Activated CD4-positive, alpha-beta T cell treated with anti-CD3 and anti-CD28 coated beads, Interleukin-2, amount 50 U/mL, for 16 hours (primary cell): ENCODE measurements at regions not wholly inside any gene's neighbourhood (a gene's known extent, or its start where the extent isn't known, plus 50 kb on each side); places are given as distances from the start of the nearest gene placed in this dataset.
A peak's percentile ranks its signal among the peaks of the same experiment; 100 is the strongest.

ENCODE experiments used
- DNase-seq: peaks from one replicate; pipeline ENCODE4 v3.0.0-alpha.2; 2020

DNA sequence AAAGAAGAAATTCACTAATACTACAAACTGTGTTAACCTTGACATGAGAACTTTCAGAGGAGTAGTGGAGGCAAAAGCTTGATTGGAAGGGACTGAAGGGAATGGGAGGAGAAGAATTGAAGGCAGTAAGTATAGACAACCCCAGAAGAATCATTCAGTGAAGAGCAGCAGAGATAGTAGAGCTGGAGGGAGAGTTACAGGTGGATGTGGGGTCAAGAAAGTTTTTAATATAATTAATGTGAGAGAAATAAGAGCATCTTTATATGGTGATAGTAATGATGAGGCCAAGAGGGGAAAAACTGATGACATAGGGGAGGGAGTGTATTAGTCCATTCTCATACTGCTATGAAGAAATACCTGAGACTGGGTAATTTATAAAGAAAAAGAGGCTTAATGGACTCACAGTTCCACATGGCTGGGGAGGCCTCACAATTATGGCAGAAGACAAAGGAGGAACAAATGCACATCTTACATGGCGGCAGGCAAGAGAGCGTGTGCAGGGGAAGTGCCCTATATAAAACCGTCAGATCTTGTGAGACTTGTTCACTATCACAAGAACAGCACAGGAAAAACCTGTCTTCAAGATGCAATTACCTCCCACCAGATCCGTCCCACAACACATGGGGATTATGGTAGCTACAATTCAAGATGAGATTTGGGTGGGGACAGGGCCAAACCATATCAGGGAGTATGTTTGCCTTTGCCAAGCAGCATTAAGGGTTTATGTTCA lies 88.3 kb upstream of the PIK3CG start:
- no peak for DNase-seq

DNA sequence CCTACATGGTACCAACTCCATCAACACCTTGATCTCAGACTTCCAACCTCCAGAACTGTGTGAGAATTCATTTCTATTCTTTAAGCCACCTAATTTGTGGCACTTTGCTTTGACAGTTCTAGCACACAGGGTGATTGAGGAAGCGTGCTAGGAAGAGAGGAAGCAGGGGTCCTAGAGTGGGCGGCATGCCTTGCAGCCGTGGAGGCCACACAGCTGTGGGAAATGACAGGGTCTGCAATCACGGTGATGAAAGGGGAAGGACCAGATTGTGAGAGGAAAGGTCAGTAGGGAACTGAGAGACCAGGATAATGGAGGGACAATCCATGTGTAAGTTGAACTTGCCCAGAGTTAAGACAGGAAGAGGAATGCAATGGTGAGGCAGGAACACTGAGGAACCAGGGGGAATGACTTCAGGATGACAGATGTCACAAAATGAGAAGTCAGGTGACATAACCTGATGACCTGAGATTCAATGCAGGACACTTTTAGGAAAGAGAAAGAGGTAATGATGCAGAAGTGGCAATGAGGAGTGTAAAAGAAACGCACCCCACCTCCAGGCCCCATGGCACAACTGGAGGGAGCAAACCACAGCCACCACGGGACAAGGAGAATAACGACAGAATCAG lies 87.3 kb upstream of the PIK3CG start:
- DNase-seq, result no peak

GRCh38 chr7:106778656-106779250 lies 86.3 kb upstream of the PIK3CG start:
- DNase-seq, result no peak

DNA sequence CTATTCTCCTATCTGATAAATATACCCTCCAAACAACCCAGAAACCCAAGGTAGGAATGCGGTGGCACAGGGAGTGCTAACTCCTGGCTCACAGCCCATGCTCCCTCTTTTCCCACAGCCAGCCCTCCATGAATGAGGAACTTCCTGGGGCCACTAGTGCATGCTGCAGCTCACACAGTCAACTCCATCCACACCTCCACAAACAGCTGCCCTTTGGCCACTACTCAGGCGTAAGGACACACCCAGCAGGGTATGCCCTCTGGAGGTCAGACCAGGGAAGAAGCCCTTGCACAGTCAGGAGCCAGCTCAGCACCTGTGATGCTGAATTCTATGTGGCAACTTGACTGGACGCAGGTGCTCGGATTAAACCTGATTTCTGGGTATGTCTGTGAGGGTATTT lies 85.2 kb upstream of the PIK3CG start:
- no peak for DNase-seq

DNA sequence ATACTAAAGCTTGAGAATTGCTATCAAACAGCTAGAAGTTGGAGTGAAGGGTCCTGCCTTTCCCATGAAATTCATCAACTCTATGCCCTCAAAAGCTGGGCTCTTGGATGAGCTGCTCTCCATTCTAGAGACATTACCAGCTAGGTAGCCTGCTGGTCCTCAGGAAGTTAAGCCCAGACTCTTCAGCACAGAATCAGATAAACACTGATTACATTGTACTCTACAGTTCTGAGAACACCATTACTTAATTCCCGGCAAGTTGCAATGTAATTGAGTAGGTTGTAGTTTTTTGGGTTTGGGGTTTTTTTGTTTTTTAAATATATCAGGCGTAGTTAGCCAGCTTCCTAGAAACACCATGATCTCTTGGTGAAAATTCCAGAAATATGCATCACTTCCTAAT lies 84.1 kb upstream of the PIK3CG start:
- DNase-seq, result no peak

DNA sequence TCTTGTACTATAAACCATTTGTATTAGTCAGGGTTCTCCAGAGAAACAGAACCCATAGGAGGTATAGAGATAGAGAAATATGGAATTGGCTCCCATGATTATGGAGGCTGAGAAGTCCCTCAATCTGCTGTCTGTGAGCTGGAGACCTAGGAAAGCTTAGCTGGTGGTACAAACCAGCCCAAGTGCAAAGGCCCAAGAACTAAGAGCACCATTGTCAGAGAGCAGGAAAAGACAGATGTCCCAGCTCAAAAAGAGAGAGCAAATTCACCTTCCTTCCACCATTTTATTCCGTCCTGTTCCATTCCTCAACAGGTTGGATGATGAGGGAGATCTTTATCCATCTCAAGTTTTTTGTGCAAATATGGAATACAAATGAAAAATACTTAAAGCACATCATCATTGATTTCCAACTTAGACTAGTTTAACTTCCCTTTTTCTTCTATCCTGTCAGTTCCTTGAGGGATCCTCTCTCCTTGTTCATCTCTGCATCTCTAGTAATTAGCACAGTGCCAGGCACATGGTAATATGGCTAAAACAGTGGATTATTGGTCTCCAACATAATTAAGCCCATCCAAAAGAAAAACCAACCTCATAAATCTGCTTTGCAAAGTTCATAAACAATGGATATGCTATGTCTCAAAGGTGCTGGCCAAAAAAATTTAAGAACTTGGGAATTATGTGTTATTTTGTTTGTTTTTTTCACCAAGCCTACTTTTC lies 83.1 kb upstream of the PIK3CG start:
- DNase-seq, result no peak

DNA sequence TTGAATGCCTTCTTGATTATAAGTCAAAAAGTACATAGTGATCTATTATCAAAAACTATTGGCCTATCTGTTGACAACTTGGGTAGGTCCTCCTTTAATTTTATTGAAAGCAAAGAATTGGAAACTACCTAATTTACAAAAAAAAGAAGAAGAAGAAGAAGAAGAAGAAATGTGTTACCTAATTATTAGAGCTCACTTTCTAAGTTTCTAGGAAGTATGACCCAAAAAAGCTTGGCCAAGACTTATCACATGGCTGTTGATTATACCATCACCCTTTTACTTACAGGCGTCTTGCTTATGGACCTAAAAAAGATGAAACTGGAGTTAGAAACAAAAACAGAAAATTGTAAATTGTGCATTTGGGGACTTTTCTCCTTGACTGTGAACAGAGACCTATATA lies 81.8 kb upstream of the PIK3CG start:
- no peak for DNase-seq

DNA sequence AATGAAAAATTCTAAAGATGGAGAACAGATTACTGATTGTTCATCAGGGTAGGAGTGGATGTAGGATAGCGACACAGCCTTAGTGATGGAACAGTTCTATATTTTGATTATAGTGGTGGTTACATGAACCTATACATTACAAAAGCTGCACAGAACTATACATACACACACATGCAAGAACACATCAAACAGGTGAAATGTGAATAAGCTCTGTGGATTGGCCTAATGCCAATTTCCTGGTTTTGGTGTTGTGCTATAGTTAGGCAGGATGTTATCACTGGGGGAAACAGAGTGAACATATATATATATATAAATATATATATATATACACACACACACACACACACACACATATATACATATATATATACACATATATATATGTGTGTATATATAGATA lies 76.4 kb upstream of the PIK3CG start:
- no peak for DNase-seq

GRCh38 chr7:106791526-106791925 lies 73.6 kb upstream of the PIK3CG start:
- DNase-seq, result no peak

DNA sequence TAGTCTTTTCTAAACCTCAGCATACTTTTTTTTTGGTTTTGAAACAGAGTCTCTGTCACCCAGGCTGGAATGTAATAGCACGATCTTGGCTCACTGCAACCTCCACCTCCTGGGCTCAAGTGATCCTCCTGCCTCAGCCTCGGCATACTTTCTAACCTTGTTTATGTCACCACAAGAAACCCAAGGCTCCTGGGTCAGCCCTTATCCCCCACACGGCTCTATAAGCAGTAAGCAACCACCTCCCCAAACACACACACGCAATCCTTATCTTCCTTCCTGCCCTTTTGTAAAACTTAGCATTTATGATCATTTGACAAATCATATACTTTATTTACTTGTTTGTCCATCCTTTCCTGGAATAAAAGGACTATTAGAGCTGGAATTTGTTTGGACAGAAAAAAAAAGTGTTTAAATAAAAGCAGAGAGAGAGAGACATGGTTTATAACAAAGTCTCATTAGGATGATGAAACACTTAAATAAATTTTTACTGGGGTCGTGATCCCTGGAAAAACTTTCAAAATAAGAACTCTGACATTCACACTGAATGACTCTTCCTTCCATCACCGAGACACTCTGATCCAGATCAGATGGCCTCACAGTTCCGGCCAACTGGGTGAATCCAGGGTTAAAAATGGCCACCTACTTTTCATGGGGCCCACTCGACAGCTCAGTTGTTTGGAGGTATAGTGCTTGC lies 72.7 kb upstream of the PIK3CG start:
- no peak for DNase-seq

DNA sequence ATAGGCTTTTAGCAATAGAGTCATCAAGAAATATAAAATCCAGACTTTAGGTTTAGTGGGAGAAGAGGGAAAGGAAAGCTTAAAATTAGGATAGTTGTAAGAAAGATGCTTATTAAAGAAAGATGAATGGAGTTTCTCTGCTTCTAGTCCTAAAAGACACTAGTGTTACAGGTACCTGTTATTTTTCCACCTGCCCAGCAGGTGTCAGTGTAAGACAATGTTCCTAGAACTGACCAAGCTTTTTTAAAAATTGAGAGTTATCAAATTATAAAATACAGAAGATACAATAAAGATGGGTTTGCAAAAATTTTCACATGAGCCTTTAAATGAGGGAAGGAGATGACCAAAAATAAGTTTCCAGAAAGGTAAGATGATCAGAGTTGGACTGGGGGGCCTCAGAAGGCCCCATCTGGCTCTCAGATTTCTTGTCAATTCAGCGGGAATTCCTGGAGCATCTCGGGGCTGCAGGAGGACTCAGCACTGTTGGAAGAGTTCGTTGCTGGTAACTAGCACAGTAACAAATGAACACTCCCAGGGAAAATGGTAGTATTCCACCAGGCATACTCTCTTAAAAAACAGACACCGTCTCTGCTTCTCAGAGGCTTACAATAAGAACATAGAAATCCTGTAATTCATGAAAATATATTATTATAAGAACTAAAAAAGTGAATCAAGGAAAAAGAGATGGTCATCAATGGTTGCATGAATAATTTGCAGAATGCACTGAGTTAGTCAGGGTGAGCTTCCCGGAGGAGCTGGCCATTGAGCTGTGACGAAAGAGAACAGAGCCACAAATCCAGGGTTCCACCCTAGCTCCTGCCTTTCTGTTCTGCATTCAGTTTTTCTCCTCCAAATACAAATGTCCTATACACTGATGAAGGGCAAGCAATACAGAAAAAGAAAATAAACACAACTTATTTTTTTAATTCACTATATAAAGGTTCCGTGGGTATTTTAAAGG lies 71.8 kb upstream of the PIK3CG start:
- peak; percentile 40 for DNase-seq

- no peak for DNase-seq
Observed at GRCh38 chr7:106794276-106795083, 70.6 kb upstream of the PIK3CG start.

GRCh38 chr7:106795084-106795876 lies 69.8 kb upstream of the PIK3CG start:
- DNase-seq, result no peak

DNA sequence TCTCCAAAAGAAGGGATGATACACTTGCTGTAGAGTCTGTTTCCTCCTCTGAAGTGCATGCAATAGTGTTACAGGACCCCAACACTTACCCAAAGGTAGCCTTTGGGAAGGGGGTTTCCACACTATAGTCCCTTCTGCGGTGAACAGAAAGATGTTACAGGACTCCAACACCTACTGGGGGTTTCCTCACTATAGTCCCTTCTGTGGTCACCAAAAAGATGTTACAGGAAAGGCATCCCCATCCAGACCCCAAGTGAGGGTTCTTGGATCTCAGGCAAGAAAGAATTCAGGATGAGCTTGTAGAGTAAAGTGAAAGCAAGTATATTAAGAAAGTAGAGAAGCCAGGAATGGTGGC lies 69.2 kb upstream of the PIK3CG start:
- no peak for DNase-seq

GRCh38 chr7:106797937-106798336 lies 67.1 kb upstream of the PIK3CG start:
- DNase-seq, result no peak

DNA sequence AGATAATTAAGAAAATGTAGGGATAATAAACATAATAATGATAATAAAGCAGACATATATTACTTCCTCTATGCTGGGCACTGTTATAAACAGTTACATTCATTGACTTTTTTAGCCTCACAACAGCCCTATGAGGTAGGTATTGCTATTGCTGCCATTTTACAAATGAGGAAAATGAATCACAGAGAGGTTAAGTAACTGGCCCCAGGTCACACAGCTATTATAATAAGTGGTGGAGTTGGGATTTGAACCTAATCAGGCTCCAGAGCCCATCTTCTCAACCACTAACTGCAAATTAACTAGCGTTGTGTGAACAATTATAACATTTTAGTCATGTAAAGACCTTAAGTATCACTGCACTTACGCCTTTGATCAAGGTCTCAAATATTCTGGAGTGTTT lies 62.5 kb upstream of the PIK3CG start:
- no peak for DNase-seq

DNA sequence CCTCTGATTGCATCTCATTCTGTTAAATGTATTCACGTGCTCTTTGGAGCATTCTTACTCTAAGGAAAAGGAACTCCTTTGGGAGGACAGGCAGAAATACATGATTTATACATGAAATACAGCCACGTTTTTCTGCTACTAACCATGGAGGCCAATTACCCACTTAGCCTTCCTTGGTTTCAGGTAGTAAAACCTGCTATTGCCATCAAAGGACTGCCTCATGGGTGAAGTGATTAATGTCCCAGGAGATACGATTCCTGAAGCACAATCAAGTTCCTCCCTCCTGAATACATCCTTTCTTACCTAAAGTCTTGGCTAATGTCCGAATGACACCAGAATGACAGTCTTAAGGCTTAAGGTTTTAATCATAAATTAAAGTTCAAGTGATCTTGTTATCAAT lies 58.5 kb upstream of the PIK3CG start:
- no peak for DNase-seq

DNA sequence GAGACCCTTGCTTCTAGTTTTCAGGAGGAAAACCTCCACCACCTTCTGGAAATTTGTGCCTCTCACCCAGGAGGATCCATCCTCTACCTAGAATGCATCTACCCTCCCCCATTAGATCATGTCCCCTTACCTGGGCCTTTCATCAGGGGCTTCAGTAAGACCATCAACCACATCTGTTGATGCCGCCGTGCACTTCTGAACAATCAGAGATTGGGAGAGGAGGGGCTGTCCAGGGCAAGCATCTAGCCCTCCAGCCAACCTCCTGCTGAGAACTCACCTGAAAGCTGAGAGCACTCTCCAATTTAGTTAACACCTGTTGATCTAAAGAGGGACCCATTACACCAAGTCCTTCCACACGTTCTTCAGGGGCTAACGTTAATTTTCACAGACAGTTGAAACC lies 57.6 kb upstream of the PIK3CG start:
- DNase-seq, result no peak

DNA sequence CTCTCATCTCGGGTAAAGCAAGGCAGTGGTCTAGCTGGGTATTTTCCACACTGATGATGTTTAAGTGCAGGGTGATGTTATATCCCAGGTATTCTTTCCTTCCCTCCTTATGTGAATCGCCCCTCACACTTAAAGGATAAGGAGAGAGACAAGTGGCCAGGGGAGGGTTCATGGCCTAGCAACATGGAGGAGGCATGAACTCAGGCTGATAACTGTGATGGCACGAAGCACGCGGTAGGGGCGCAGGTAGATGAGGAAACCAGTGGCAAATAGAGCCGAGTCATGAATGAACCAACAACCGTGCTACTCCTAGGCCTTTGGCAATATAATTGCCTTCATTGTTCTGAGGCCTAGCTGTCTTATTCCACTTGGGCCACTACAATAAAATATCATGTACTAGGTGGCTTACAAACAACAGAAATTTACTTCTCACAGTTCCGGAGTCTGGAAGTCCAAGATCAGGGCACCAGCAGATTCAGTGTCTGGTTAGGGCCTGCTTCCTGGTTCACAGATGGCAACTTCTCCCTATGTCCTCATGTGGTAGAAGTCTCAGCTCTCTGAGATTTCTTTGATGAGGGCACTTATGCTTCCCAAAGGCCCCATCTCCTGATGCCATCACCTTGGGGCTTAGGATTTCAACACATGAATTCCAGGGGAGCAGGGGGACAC lies 56.0 kb upstream of the PIK3CG start:
- no peak for DNase-seq

- no peak for DNase-seq
Observed at GRCh38 chr7:106811472-106811871, 53.6 kb upstream of the PIK3CG start.
